Suppressor macrophage (primary cell): ENCODE measurements at regions not wholly inside any gene's neighbourhood (a gene's known extent, or its start where the extent isn't known, plus 50 kb on each side); places are given as distances from the start of the nearest gene placed in this dataset.
A peak's percentile ranks its signal among the peaks of the same experiment; 100 is the strongest.

Experiments used
- DNase-seq, 4 experiments: peaks; one replicate each; pipeline ENCODE4 v3.0.0-alpha.2; 2020 to 2022

- DNase-seq, result peak in 3 of 4 experiments; percentile 12 to 14 (median 13)
These were observed 55.0 kb upstream of the RPL38 start for GRCh38 chr17:74148446-74148845.

- DNase-seq, result no peak
These were observed 54.4 kb upstream of the RPL38 start for GRCh38 chr17:74148901-74149596.

GRCh38 chr17:74149597-74150427, 53.7 kb upstream of the RPL38 start:
- no peak for DNase-seq

- no peak for DNase-seq
These were observed 53.0 kb upstream of the RPL38 start for GRCh38 chr17:74150428-74151025.

GRCh38 chr17:74151551-74152315, 51.7 kb upstream of the RPL38 start:
- DNase-seq, result no peak

DNA sequence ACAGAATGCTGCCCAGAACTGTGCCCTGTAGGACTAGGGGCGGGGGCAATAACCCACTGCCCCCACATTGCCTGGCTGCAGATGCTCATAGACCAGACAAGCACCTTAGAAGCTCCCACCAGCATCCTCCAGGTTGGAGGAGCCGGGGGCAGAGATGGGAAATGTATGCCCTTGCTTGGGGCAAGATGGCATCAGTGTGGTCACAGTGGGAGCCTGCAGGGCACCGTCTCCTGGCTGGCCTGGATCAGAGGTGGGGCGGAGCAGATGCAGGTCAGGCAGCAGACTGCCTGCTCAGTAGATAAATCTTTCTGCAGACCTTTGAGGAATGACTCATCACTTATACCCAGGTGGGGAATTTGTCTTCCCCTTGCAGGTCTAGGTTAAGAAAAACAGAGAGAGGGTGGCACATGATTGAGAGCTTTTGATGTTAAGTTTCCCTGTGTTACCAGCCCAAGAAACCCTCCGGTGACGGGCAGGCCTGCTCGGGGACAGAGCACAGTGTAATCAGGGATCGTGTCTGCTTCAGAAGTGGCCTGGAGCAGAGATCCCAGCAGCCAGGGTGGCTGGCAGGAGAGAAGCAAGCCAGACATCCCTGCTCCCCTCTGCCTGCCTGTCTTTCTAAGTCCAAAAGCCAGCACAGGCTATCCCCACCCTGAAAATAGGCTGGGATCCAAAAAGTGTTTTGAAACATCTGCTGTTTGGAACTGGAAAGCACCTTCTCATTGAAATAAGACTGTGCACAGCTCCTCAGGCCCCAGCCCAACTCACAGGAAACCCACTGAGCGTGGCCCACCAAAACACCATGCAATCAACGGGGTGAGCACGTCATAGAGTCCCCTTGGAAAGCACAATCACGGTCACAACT, 50.7 kb upstream of the RPL38 start:
- DNase-seq, result no peak

DNA sequence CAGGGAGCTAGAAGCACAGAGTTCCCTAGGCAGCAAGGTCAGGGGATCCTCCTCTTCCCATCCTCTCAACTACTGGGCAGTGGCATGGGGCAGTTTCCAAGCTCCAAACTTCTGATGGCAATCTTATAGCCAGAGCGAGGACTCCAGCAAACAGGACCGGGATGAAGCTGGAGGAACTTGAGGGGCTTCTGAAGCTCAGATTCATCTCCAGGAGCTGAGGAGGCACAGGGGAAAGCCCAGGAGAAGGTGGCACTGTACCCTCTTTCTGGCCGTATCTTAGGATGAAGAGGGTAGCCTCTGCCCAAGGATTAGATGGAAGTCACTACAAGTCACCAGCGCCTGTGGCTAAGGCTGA, 50.0 kb upstream of the RPL38 start:
- no peak for DNase-seq
